ENCODE measurements at regions not wholly inside any gene's neighbourhood (a gene's known extent, or its start where the extent isn't known, plus 50 kb on each side); places are given as distances from the start of the nearest gene placed in this dataset.

- FAIRE-seq = no peak
These were observed 266.3 kb downstream of the RPLP1 start for GRCh38 chr15:69718916-69719315.

- FAIRE-seq = no peak
These were observed 267.1 kb downstream of the RPLP1 start for GRCh38 chr15:69719527-69720240.

GRCh38 chr15:69720536-69720935, 267.9 kb downstream of the RPLP1 start:
- no peak for FAIRE-seq

- FAIRE-seq = no peak
These were observed 270.3 kb downstream of the RPLP1 start for GRCh38 chr15:69722924-69723323.

GRCh38 chr15:69723404-69724096, 270.9 kb downstream of the RPLP1 start:
- no peak for FAIRE-seq

- no peak for FAIRE-seq
These were observed 271.7 kb downstream of the RPLP1 start for GRCh38 chr15:69724333-69724732.

- FAIRE-seq = no peak
These were observed 272.7 kb downstream of the RPLP1 start for GRCh38 chr15:69725275-69725674.

GRCh38 chr15:69725957-69726356, 273.3 kb downstream of the RPLP1 start:
- FAIRE-seq = no peak

GRCh38 chr15:69727121-69727924, 274.7 kb downstream of the RPLP1 start:
- FAIRE-seq = no peak

- FAIRE-seq = no peak
These were observed 276.6 kb downstream of the RPLP1 start for GRCh38 chr15:69729167-69729748.

GRCh38 chr15:69730281-69731080, 277.9 kb downstream of the RPLP1 start:
- no peak for FAIRE-seq

- FAIRE-seq = no peak
These were observed 278.4 kb downstream of the RPLP1 start for GRCh38 chr15:69731081-69731330.

GRCh38 chr15:69731581-69731980, 279.0 kb downstream of the RPLP1 start:
- FAIRE-seq = no peak

GRCh38 chr15:69732133-69732532, 279.5 kb downstream of the RPLP1 start:
- FAIRE-seq = no peak

- no peak for FAIRE-seq
These were observed 282.1 kb downstream of the RPLP1 start for GRCh38 chr15:69734699-69735098.

GRCh38 chr15:69735121-69735520, 282.5 kb downstream of the RPLP1 start:
- peak; percentile 83 for FAIRE-seq

GRCh38 chr15:69736161-69736560, 283.5 kb downstream of the RPLP1 start:
- FAIRE-seq = no peak

GRCh38 chr15:69737916-69738315, 285.3 kb downstream of the RPLP1 start:
- FAIRE-seq = no peak

- no peak for FAIRE-seq
These were observed 288.1 kb downstream of the RPLP1 start for GRCh38 chr15:69740684-69741083.

GRCh38 chr15:69742361-69742760, 289.7 kb downstream of the RPLP1 start:
- no peak for FAIRE-seq

GRCh38 chr15:69743091-69743490, 290.5 kb downstream of the RPLP1 start:
- FAIRE-seq = no peak

- no peak for FAIRE-seq
These were observed 292.0 kb downstream of the RPLP1 start for GRCh38 chr15:69744391-69745162.
